RWPE1 (cell line): ENCODE measurements at regions not wholly inside any gene's neighbourhood (a gene's known extent, or its start where the extent isn't known, plus 50 kb on each side); places are given as distances from the start of the nearest gene placed in this dataset.

Experiments used
- CTCF ChIA-PET: fragments of 350-600 bp; sonication (Branson Sonifier 250); formaldehyde crosslinking; extraction: SDS; loops from one replicate; lab custom pipeline; 2021; lab: Yijun Ruan, JAX
- POLR2A ChIA-PET: fragments of 400-600 bp; formaldehyde crosslinking; extraction: SDS; loops from one replicate; lab custom pipeline; 2020; ENCODE audit warnings: antibody characterized with exemption; ENCODE audit not compliant: low non-redundant PET; lab: Yijun Ruan, JAX
- DNase-seq: peaks from one replicate; pipeline ENCODE4 v3.0.0; 2012; ENCODE audit warnings: low spot score
- H3K27ac ChIP-seq: fragments of 450-650 bp; 2 replicates; pipeline ENCODE4 v1.5.1; 2017
- TF ChIP-seq, protein P1 (sequence below): fragments of 450-650 bp; conservative IDR thresholded peaks from 2 replicates; pipeline ENCODE4 v1.5.1; 2017; ENCODE audit warnings: low read depth, mild to moderate bottlenecking

DNA sequence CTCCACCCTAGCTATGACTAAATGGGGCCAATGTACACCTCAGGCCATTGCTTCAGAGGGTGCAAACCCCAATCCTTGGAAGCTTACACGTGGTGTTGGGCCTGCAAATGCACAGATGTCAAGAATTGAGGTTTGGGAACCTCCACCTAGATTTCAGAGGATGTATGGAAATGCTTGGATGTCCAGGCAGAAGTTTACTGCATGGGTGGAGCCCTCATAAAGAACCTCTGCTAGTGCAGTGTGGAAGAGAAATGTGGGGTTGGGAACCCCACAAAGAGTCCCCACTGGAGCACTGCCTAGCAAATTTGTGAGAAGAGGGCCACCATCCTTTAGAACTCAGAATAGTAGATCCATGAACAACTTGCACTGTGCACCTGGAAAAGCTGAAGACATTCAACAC is 284.1 kb downstream of the ANTXR2 start:
- no peak overlapping the region for H3K27ac ChIP-seq
- TF ChIP-seq, protein P1, sequence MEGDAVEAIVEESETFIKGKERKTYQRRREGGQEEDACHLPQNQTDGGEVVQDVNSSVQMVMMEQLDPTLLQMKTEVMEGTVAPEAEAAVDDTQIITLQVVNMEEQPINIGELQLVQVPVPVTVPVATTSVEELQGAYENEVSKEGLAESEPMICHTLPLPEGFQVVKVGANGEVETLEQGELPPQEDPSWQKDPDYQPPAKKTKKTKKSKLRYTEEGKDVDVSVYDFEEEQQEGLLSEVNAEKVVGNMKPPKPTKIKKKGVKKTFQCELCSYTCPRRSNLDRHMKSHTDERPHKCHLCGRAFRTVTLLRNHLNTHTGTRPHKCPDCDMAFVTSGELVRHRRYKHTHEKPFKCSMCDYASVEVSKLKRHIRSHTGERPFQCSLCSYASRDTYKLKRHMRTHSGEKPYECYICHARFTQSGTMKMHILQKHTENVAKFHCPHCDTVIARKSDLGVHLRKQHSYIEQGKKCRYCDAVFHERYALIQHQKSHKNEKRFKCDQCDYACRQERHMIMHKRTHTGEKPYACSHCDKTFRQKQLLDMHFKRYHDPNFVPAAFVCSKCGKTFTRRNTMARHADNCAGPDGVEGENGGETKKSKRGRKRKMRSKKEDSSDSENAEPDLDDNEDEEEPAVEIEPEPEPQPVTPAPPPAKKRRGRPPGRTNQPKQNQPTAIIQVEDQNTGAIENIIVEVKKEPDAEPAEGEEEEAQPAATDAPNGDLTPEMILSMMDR = no peak
- POLR2A ChIA-PET = no interaction called here
- no peak for DNase-seq
- CTCF ChIA-PET = no interaction called here

DNA sequence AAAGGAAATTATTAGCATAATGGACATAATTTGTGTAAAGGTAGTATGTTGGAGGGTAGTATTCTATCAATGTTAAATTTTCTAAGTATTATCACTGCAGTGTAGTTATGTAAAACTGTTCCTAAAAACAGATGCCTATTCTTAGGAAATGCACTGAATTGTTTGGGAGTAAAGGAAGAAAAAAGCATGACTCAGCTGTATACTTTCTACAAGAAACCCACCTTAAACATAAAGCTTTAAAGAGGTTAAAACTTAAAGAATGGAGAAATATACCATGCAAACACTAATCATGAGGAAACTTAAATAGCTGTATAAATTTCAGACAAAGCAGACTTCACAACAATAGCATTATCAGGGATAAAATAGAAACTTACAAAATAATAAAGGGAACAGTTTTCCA is 292.9 kb downstream of the ANTXR2 start:
- H3K27ac ChIP-seq = no peak overlapping the region
- DNase-seq = no peak
- TF ChIP-seq, protein P1 = no peak
- ChIA-PET POLR2A (no interaction called here), CTCF (no interaction called here)

DNA sequence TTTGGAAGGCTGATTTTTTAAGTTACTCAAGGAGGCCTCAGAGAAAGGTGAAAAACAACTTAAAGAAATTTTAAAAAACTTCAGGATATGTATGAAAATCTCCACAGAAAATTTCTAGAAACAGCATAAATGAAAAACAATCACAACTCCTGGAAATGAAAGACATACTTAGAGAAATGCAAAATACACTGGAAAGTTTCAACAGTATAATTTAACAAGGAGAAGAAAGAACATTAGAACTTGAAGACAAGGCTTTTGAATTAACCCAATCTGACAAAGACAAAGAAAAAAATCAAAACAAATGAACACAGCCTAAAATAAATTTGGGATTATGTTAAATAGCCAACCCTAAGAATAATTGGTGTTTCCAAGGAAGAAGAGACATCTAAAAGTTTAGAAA is 300.5 kb downstream of the ANTXR2 start:
- TF ChIP-seq, protein P1 = no peak
- no peak overlapping the region for H3K27ac ChIP-seq
- ChIA-PET CTCF (no interaction called here), POLR2A (no interaction called here)
- DNase-seq = no peak

DNA sequence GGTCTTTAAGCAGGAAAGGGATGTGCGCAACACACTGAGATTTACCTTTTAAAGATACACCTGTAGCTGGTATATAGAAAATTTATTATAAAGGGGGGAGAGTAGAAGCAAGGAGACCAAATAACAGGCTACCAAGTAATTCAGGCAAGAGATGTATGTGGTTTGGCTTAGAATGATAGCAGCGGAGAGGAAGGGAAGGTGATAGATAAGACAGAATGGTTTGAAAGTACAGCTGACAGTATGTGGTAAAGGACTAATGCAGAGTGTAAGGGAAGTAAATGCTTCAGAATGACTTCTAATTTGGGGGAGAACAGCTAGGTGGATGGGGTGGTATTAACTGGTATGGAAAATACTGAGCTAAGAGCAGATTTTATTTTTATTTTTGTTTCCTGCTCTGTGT is 308.9 kb downstream of the ANTXR2 start:
- POLR2A ChIA-PET = no interaction called here
- H3K27ac ChIP-seq = no peak overlapping the region
- DNase-seq = no peak
- TF ChIP-seq, protein P1 = no peak
- CTCF ChIA-PET = no interaction called here

DNA sequence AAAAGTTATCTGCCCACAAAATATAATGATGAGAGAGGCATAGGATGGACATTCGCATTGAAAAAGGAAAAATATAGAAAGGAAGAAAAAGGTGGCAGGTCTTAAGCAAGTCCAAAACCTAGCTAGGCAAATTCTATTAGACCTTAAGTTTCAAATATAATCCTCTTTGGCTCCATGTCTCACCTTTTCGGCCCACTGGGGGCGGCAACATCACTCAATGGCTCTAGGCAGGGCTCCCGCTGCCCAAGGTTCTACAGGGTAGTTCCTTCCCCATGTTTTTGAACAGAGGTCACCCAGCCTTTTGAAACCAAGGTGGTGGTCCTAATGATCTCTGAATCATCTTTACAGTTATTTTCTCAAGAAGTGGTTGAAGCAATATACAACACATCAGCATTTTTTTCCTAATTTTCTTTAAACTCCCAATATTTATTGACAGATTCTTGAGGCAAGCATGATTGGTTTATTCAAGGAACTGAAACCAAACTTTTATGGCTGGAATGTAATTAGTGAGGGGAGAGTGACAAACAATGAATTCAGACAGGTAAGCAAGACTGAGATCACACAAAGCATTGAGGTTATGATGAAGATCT is 309.4 kb downstream of the ANTXR2 start:
- CTCF ChIA-PET = no interaction called here
- H3K27ac ChIP-seq = no peak overlapping the region
- POLR2A ChIA-PET = no interaction called here
- no peak for DNase-seq
- TF ChIP-seq, protein P1 = no peak

DNA sequence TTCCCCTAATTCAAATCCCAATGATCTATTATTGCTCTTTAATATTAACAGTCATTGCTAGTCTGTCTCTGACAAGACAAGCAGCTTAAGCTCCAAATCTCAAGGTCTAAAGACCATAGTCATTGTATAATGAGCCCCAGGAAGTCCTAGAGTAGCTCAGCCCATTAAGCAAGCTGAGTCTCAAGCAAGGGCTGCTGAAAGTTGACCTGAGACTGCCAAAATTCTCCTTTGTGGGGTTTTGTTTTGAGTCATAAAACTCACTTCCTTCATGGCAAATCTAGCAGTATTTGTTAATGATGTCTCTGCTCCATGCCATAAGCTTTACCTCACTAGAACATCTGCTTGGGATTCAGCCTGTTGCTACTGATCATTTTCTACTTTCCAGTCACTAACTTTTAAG is 313.2 kb downstream of the ANTXR2 start:
- no peak for DNase-seq
- no peak overlapping the region for H3K27ac ChIP-seq
- TF ChIP-seq, protein P1 = no peak
- ChIA-PET POLR2A (no interaction called here), CTCF (no interaction called here)
